Mononuclear cell (primary cell): ENCODE measurements at regions not wholly inside any gene's neighbourhood (a gene's known extent, or its start where the extent isn't known, plus 50 kb on each side); places are given as distances from the start of the nearest gene placed in this dataset.

ENCODE experiments used
- H3K27me3 ChIP-seq: 2 replicates; pipeline ENCODE4 v1.6.0; 2011; ENCODE audit warnings: low read length, control low read depth; ENCODE audit not compliant: insufficient read depth
- H3K4me1 ChIP-seq: 2 replicates; pipeline ENCODE4 v1.5.1; 2011; ENCODE audit warnings: mild to moderate bottlenecking, low read length, control low read depth; ENCODE audit not compliant: insufficient read depth
- H3K4me3 ChIP-seq: 2 replicates; pipeline ENCODE4 v1.5.1; 2011; ENCODE audit warnings: mild to moderate bottlenecking, low read length, moderate library complexity
- H3K9me3 ChIP-seq: 2 replicates; pipeline ENCODE4 v1.5.1; 2011; ENCODE audit warnings: low read depth, mild to moderate bottlenecking, control low read depth, low read length

DNA sequence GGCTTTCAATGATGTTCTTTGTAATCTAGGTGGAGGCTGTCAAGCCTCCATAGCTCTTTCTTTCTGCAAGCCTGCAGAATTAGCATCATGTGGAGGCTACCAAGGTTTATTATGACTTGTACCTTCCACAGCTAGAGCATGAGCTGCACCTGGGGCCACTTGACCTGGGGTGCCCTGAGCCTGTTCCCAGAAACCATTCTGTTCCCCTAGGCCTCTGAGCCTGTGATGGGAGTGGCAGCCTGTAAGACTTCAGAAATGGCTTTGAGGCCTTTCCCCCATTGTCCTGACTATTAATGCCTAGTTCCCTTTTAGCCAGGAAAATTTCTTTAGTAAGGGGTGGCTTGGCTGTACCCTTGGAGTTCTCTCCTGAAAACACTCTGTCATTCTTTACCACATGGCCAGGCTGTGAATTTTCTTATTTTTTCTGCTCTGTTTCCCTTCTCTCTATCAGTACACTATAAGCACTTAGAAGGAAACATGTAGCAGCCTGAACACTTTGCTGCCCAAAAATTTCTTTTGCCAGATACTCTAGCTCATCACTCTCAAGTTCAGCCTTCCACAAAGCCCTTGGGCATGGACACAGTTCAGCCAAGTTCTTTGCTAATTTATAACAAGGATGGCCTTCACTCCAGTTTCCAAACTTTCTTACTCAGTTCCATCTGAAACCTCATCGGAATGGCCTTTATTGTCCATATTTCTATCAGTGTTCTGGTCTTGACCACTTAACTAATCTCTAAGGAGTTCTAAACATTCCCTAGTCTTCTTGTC lies 61.4 kb upstream of the NR3C1 start:
- no peaks in the 10 kb centered on the region for H3K27me3 ChIP-seq
- H3K4me1 ChIP-seq: no peaks in the 10 kb centered on the region
- no peak overlapping the region for H3K4me3 ChIP-seq
- no peaks in the 10 kb centered on the region for H3K9me3 ChIP-seq

DNA sequence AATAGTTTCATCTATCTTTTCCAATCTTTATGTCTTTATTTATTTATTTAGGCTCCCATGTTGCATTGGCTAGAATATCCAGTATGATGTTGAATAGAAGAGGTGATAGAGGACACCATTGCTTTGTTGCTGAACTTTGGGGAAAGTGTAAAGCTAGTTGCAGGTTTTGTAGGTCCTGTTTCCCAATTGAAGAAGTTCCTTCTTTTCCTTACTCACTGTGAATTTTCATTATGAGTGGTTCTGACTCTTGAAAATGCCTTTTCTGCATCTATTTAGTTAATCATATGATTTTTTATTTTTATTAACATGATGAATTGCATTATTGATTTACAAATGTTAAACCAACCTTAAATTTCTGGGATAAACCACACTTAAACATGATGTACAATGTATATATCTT lies 58.9 kb upstream of the NR3C1 start:
- Histone ChIP-seq H3K9me3 (no peaks in the 10 kb centered on the region), H3K27me3 (no peaks in the 10 kb centered on the region), H3K4me1 (no peaks in the 10 kb centered on the region), H3K4me3 (no peak overlapping the region)

DNA sequence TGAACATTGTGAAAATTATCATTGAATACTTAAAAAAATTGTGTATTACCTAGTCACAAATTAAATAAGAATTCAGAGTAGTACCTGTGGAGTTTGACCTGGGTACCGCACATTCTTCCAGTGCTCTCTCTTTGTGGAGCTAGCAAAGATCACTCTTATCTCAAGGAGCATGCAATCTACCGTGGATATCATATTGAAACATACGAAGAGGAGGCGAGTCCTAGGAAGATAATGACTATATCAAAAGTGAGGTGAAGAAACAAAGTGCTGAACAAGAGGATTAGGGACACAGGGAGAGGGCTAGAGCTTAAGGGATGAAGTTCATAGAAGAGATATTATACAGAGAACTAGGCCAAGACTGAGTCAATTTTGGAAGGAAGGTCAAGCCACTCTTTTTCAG lies 55.9 kb upstream of the NR3C1 start:
- no peaks in the 10 kb centered on the region for H3K9me3 ChIP-seq

GRCh38 chr5:143456952-143457547 lies 53.6 kb upstream of the NR3C1 start:
- Histone ChIP-seq H3K4me1 (peaks cover 8% of the 10 kb centered on the region), H3K4me3 (no peak overlapping the region), H3K9me3 (no peaks in the 10 kb centered on the region), H3K27me3 (no peaks in the 10 kb centered on the region)

More for the DNA sequence above, 55.9 kb upstream of the NR3C1 start:
- no peak overlapping the region for H3K4me3 ChIP-seq
- no peaks in the 10 kb centered on the region for H3K4me1 ChIP-seq
- H3K27me3 ChIP-seq: no peaks in the 10 kb centered on the region

GRCh38 chr5:143454936-143455516 lies 51.5 kb upstream of the NR3C1 start:
- Histone ChIP-seq H3K27me3 (no peaks in the 10 kb centered on the region), H3K9me3 (no peaks in the 10 kb centered on the region)

DNA sequence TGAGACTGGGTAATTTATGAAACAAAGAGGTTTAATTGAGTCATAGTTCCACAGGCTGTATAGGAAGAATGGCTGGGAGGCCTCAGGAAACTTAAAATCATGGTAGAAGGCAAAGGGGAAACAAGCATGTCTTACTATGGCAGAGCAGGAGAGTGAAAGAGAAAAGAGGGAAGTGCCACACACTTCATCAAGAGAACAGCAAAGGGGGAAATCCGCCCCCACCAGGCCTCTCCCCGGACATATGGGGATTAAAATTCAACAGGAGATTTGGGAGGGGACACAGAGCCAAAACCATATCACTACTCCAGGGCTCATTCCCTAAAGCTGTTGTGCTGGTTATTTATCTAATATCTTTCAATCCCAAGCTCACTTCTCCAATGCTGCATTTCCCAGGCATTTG lies 50.2 kb upstream of the NR3C1 start:
- peaks cover 8% of the 10 kb centered on the region for H3K4me1 ChIP-seq
- no peaks in the 10 kb centered on the region for H3K27me3 ChIP-seq
- H3K4me3 ChIP-seq: no peak overlapping the region
- H3K9me3 ChIP-seq: no peaks in the 10 kb centered on the region

More at GRCh38 chr5:143454936-143455516, 51.5 kb upstream of the NR3C1 start:
- no peak overlapping the region for H3K4me3 ChIP-seq
- H3K4me1 ChIP-seq: peaks cover 8% of the 10 kb centered on the region
